Gastrocnemius medialis (tissue), 4 donors: ENCODE measurements at regions not wholly inside any gene's neighbourhood (a gene's known extent, or its start where the extent isn't known, plus 50 kb on each side); places are given as distances from the start of the nearest gene placed in this dataset.

Source experiments
- ATAC-seq, 2 donors: fragments of 150-250 bp; one replicate each; pipeline ENCODE4 v1.9.1; 2016
- DNase-seq, 2 donors: peaks; one replicate each; pipeline ENCODE4 v3.0.0-alpha.2; 2019
- H3K27ac ChIP-seq, 4 donors: fragments of 200-600 bp; sonication (generic); 1 replicate in 1 of 4; 2 replicates in 3 of 4; pipeline ENCODE4 v1.5.1; 2016 to 2018; ENCODE audit warnings: mild to moderate bottlenecking in 2 of 4, moderate library complexity in 1 of 4
- H3K27me3 ChIP-seq, 3 donors: fragments of 200-600 bp; sonication (generic) in 2 of 3; 1 replicate in 1 of 3; 2 replicates in 2 of 3; pipeline versions ENCODE4 v1.5.1 to v1.6.0; 2016 to 2019; ENCODE audit warnings: mild to moderate bottlenecking in 1 of 3, moderate library complexity in 1 of 3
- H3K36me3 ChIP-seq, 2 donors: fragments of 200-600 bp; sonication (generic) in 1 of 2; one replicate each; pipeline ENCODE4 v1.5.1; 2017 to 2018
- H3K4me1 ChIP-seq, 2 donors: fragments of 200-600 bp; sonication (generic) in 1 of 2; one replicate each; pipeline ENCODE4 v1.5.1; 2016 to 2017; ENCODE audit warnings: mild to moderate bottlenecking in 2 of 2
- H3K4me3 ChIP-seq, 4 donors: fragments of 200-600 bp; sonication (generic) in 3 of 4; 1 replicate in 1 of 4; 2 replicates in 3 of 4; pipeline ENCODE4 v1.5.1; 2016 to 2019; ENCODE audit warnings: mild to moderate bottlenecking in 2 of 4
- H3K9me3 ChIP-seq, 3 donors: fragments of 200-600 bp; sonication (generic) in 2 of 3; 1 replicate in 1 of 3; 2 replicates in 2 of 3; pipeline ENCODE4 v1.5.1; 2016 to 2019
- CTCF ChIP-seq, 5 experiments: fragments of 450-650 bp in 3 of 5; fragments of 200-600 bp in 2 of 5; sonication (generic) in 2 of 5; IDR thresholded peaks in 4 of 5; conservative IDR thresholded peaks in 1 of 5; 1 replicate in 4 of 5; 2 replicates in 1 of 5; pipeline ENCODE4 v1.5.1; 2016 to 2019; ENCODE audit warnings: antibody characterized with exemption in 5 of 5, mild to moderate bottlenecking in 3 of 5, moderate library complexity in 3 of 5
- POLR2A ChIP-seq, 2 donors: fragments of 450-650 bp; IDR thresholded peaks; one replicate each; pipeline ENCODE4 v1.6.1; 2017; ENCODE audit warnings: antibody characterized with exemption in 2 of 2, mild to moderate bottlenecking in 2 of 2, moderate library complexity in 2 of 2
- in situ Hi-C, 4 donors: fragments of 200-750 bp; cut with MboI; loops; one replicate each; pipeline versions ENCODE4 v1.15.0 to v1.8.0; 2017; ENCODE audit warnings: low sequenced_read_pairs in 4 of 4
- intact Hi-C: fragments of 100-400 bp; cut with DNase I; formaldehyde crosslinking; loops from one replicate; pipeline ENCODE4 v1.15.1; 2023; ENCODE audit warnings: low total_unique reads

- intact Hi-C loops = no loop called here
Measured at GRCh38 chr4:54959651-54960116, 165.7 kb downstream of the KDR start.

GRCh38 chr4:54959131-54959530, 166.3 kb downstream of the KDR start:
- ATAC-seq (no peak), DNase-seq (no peak)
- Histone ChIP-seq H3K4me3 (no peak overlapping the region), H3K27me3 (no peaks in the 10 kb centered on the region), H3K36me3 (no peaks in the 10 kb centered on the region), H3K27ac (no peak overlapping the region), H3K4me1 (no peaks in the 10 kb centered on the region), H3K9me3 (no peaks in the 10 kb centered on the region)
- no peak for TF ChIP-seq CTCF (IDR thresholded peaks at IDR 0.05 in 4 of 5, conservative IDR thresholded peaks at IDR 0.05 in 1 of 5)
- intact Hi-C loops = no loop called here
- in situ Hi-C loops = no loop called here

More at GRCh38 chr4:54959651-54960116, 165.7 kb downstream of the KDR start:
- no peaks in the 10 kb centered on the region for H3K36me3 ChIP-seq
- no peak for ATAC-seq
- H3K9me3 ChIP-seq = no peaks in the 10 kb centered on the region
- no peak for DNase-seq
- H3K27ac ChIP-seq = no peak overlapping the region
- H3K4me1 ChIP-seq = no peaks in the 10 kb centered on the region
- TF ChIP-seq POLR2A (IDR thresholded peaks at IDR 0.05) (no peak), CTCF (IDR thresholded peaks at IDR 0.05 in 4 of 5, conservative IDR thresholded peaks at IDR 0.05 in 1 of 5) (no peak)
- H3K4me3 ChIP-seq = no peak overlapping the region
- H3K27me3 ChIP-seq = no peaks in the 10 kb centered on the region
- in situ Hi-C loops = loop anchor here in 1 of 4 donors (10.0 kb wide), 1 partner anchor 645 kb away; no protein-coding TSS in a partner anchor

GRCh38 chr4:54958236-54958635, 167.2 kb downstream of the KDR start:
- Histone ChIP-seq H3K4me1 (no peaks in the 10 kb centered on the region), H3K27me3 (no peaks in the 10 kb centered on the region), H3K27ac (no peak overlapping the region), H3K9me3 (no peaks in the 10 kb centered on the region), H3K4me3 (no peak overlapping the region), H3K36me3 (no peaks in the 10 kb centered on the region)
- TF ChIP-seq POLR2A (IDR thresholded peaks at IDR 0.05) (no peak), CTCF (IDR thresholded peaks at IDR 0.05 in 4 of 5, conservative IDR thresholded peaks at IDR 0.05 in 1 of 5) (no peak)
- intact Hi-C loops (no loop called here), in situ Hi-C loops (no loop called here)
- ATAC-seq (no peak), DNase-seq (no peak)

GRCh38 chr4:54954656-54955388, 170.6 kb downstream of the KDR start:
- no peak overlapping the region for H3K27ac ChIP-seq
- H3K4me3 ChIP-seq = no peak overlapping the region
- no peak for DNase-seq
- no peaks in the 10 kb centered on the region for H3K9me3 ChIP-seq
- no peaks in the 10 kb centered on the region for H3K36me3 ChIP-seq
- intact Hi-C loops = no loop called here
- H3K4me1 ChIP-seq = no peaks in the 10 kb centered on the region
- ATAC-seq = no peak
- no peaks in the 10 kb centered on the region for H3K27me3 ChIP-seq
- in situ Hi-C loops = no loop called here
- TF ChIP-seq POLR2A (IDR thresholded peaks at IDR 0.05) (no peak), CTCF (IDR thresholded peaks at IDR 0.05 in 4 of 5, conservative IDR thresholded peaks at IDR 0.05 in 1 of 5) (no peak)
